K562 (cell line): ENCODE measurements at regions not wholly inside any gene's neighbourhood (a gene's known extent, or its start where the extent isn't known, plus 50 kb on each side); places are given as distances from the start of the nearest gene placed in this dataset.

ENCODE experiments used
- ARID3B ChIP-seq: fragments of 250-450 bp; sonication (Bioruptor Pico); IDR thresholded peaks from 2 replicates; pipeline ENCODE4 v1.4.0; 2020; ENCODE audit warnings: borderline replicate concordance
- MECOM ChIP-seq: fragments of 250-450 bp; sonication (Bioruptor Pico); IDR thresholded peaks from 2 replicates; pipeline ENCODE4 v1.8.0; 2022; ENCODE audit warnings: inconsistent platforms
- MGA ChIP-seq: fragments of 450-650 bp; IDR thresholded peaks from 2 replicates; pipeline ENCODE4 v1.6.1; 2016; ENCODE audit warnings: mild to moderate bottlenecking, moderate library complexity
- NBN ChIP-seq: fragments of 450-650 bp; IDR thresholded peaks from 2 replicates; pipeline ENCODE4 v1.6.1; 2016; ENCODE audit warnings: low read depth, mild to moderate bottlenecking
- POLR2B ChIP-seq: fragments of 450-650 bp; IDR thresholded peaks from 2 replicates; pipeline ENCODE4 v1.6.1; 2018; ENCODE audit warnings: low read depth; ENCODE audit not compliant: partially characterized antibody
- TEAD4 ChIP-seq, 2 experiments: sonication (generic) in 1 of 2; formaldehyde crosslinking in 1 of 2; IDR thresholded peaks; 2 replicates each; pipeline versions ENCODE4 v1.6.1 to v1.8.0; 2012 to 2022; ENCODE audit warnings: borderline replicate concordance in 1 of 2, inconsistent platforms in 1 of 2, low read length in 1 of 2, mild to moderate bottlenecking in 1 of 2, missing genetic modification reagents in 1 of 2
- ZNF124 ChIP-seq: sonication (generic); formaldehyde crosslinking; IDR thresholded peaks from 2 replicates; pipeline ENCODE4 v1.8.1; 2022; ENCODE audit warnings: missing genetic modification reagents
- ZNF24 ChIP-seq: fragments of 450-650 bp; IDR thresholded peaks from 2 replicates; pipeline ENCODE4 v1.6.1; 2016

- TF ChIP-seq MGA (no peak), MECOM (no peak), ARID3B (CRISPR knock-in tag) (no peak), ZNF124 (CRISPR knock-in tag) (no peak), NBN (no peak), ZNF24 (no peak), POLR2B (no peak), TEAD4 (IDR thresholded peaks at IDR 0.05; ENCODE audit: low read length) (no peak), TEAD4 (CRISPR knock-in tag; IDR thresholded peaks at IDR 0.05; ENCODE audit: borderline replicate concordance) (no peak)
Observed at GRCh38 chr5:158486566-158486965, 613.1 kb downstream of the EBF1 start (continued).
